K562 (cell line): ENCODE measurements at regions not wholly inside any gene's neighbourhood (a gene's known extent, or its start where the extent isn't known, plus 50 kb on each side); places are given as distances from the start of the nearest gene placed in this dataset.

Experiments used
- ATAC-seq: fragments of 200-7000 bp; cut with Tn5 transposase; 3 replicates; pipeline ENCODE4 v1.9.1; 2020; ENCODE audit warnings: moderate library complexity
- BruUV-seq: library from RNA; stranded (reverse); fragments of 400-500 nt; replicated peaks from 2 replicates; lab custom pipeline; 2021; lab: Mats Ljungman, UMichigan
- CTCF ChIA-PET: fragments of 300-600 bp; formaldehyde crosslinking; extraction: SDS; loops from one replicate; lab custom pipeline; 2021; ENCODE audit warnings: low intra/inter-chr PET ratio; lab: Yijun Ruan, JAX
- POLR2A ChIA-PET: fragments of 300-600, 350-650 bp; sonication (Branson Sonifier 250); formaldehyde crosslinking; extraction: SDS; loops from one replicate; lab custom pipeline; 2021; ENCODE audit warnings: antibody characterized with exemption, inconsistent platforms; lab: Yijun Ruan, JAX
- DNase-seq, 4 experiments: peaks; one replicate each; pipeline versions ENCODE4 v3.0.0 to v3.0.0-alpha.2; 2011 to 2018; ENCODE audit warnings: low spot score in 3 of 4, mixed read lengths in 3 of 4; ENCODE audit errors: extremely low read depth in 1 of 4
- FAIRE-seq: peaks from 2 replicates; lab custom pipeline; 2011; peaks lifted over from hg19 to GRCh38; lab: Jason Lieb, UNC
- H2AFZ ChIP-seq: 2 replicates; pipeline ENCODE4 v1.6.0; 2011; ENCODE audit warnings: low read depth, low read length, control low read depth, inconsistent platforms
- H3K27ac ChIP-seq: fragments of 200-600 bp; 3 replicates; pipeline ENCODE4 v1.8.0; 2011; ENCODE audit warnings: low read depth, mild to moderate bottlenecking, control low read depth, inconsistent platforms, low read length, moderate library complexity, mixed read lengths; ENCODE audit errors: extremely low read depth
- H3K27me3 ChIP-seq, 2 experiments: fragments of 300-600 bp in 1 of 2; 2 replicates in 1 of 2; 3 replicates in 1 of 2; pipeline versions ENCODE4 v1.6.0 to v1.8.0; 2011; ENCODE audit warnings: inconsistent platforms in 2 of 2, low read length in 2 of 2, mild to moderate bottlenecking in 1 of 2, mixed read lengths in 1 of 2, moderate library complexity in 1 of 2; ENCODE audit not compliant: control insufficient read depth in 2 of 2, insufficient read depth in 2 of 2
- H3K36me3 ChIP-seq: fragments of 300-600 bp; 3 replicates; pipeline ENCODE4 v1.8.0; 2011; ENCODE audit warnings: mild to moderate bottlenecking, low read length, inconsistent platforms; ENCODE audit not compliant: control insufficient read depth, insufficient read depth
- H3K4me1 ChIP-seq, 2 experiments: fragments of 200-600 bp in 1 of 2; replicated peaks in 1 of 2; 2 replicates in 1 of 2; 3 replicates in 1 of 2; pipeline versions ENCODE4 v1.5.1 to v1.8.0; 2011; ENCODE audit warnings: inconsistent platforms in 2 of 2, low read length in 2 of 2, mild to moderate bottlenecking in 1 of 2, mixed read lengths in 1 of 2, moderate library complexity in 1 of 2; ENCODE audit not compliant: control insufficient read depth in 2 of 2, insufficient read depth in 2 of 2
- H3K4me2 ChIP-seq: 2 replicates; pipeline ENCODE4 v1.6.1; 2011; ENCODE audit warnings: low read length, control low read depth, inconsistent platforms, mixed read lengths; ENCODE audit not compliant: insufficient read depth
- H3K4me3 ChIP-seq: fragments of 200-600 bp; sonication (generic), shearing (Covaris generic); 2 replicates; pipeline ENCODE4 v1.5.1; 2016; ENCODE audit warnings: control low read depth, inconsistent platforms
- H3K79me2 ChIP-seq: fragments of 200-600 bp; 3 replicates; pipeline ENCODE4 v1.8.0; 2011; ENCODE audit warnings: low read length, inconsistent platforms; ENCODE audit not compliant: control insufficient read depth, insufficient read depth
- H3K9ac ChIP-seq, 2 experiments: 2 replicates each; pipeline versions ENCODE4 v1.6.0 to v1.6.1; 2011; ENCODE audit warnings: low read depth in 2 of 2, low read length in 2 of 2, control low read depth in 1 of 2, inconsistent platforms in 1 of 2, mild to moderate bottlenecking in 1 of 2, mixed read lengths in 1 of 2; ENCODE audit not compliant: insufficient read depth in 1 of 2
- H3K9me1 ChIP-seq: one replicate; pipeline ENCODE4 v1.6.0; 2011; ENCODE audit warnings: inconsistent platforms, mild to moderate bottlenecking, low read length, moderate library complexity; ENCODE audit not compliant: control insufficient read depth, insufficient read depth
- H3K9me3 ChIP-seq: replicated peaks from 2 replicates; pipeline ENCODE4 v1.5.1; 2011; ENCODE audit warnings: low read depth, low read length, inconsistent platforms; ENCODE audit not compliant: control insufficient read depth, insufficient read depth
- H4K20me1 ChIP-seq: replicated peaks from 2 replicates; pipeline ENCODE4 v1.6.1; 2011; ENCODE audit warnings: low read length, inconsistent platforms, mixed read lengths; ENCODE audit not compliant: control insufficient read depth, insufficient read depth
- ETV5 ChIP-seq: sonication (generic); formaldehyde crosslinking; IDR thresholded peaks from 2 replicates; pipeline ENCODE4 v1.4.0; 2020; ENCODE audit warnings: low read depth, mild to moderate bottlenecking, missing genetic modification reagents
- KAT7 ChIP-seq: sonication (generic); formaldehyde crosslinking; IDR thresholded peaks from 2 replicates; pipeline ENCODE4 v1.8.0; 2022; ENCODE audit warnings: missing genetic modification reagents, mild to moderate bottlenecking, borderline replicate concordance
- MTA2 ChIP-seq: fragments of 450-650 bp; IDR thresholded peaks from 2 replicates; pipeline ENCODE4 v1.6.1; 2016; ENCODE audit warnings: low read depth
- TEAD4 ChIP-seq, 2 experiments: sonication (generic) in 1 of 2; formaldehyde crosslinking in 1 of 2; IDR thresholded peaks; 2 replicates each; pipeline versions ENCODE4 v1.6.1 to v1.8.0; 2012 to 2022; ENCODE audit warnings: borderline replicate concordance in 1 of 2, inconsistent platforms in 1 of 2, low read length in 1 of 2, mild to moderate bottlenecking in 1 of 2, missing genetic modification reagents in 1 of 2
- ZBTB11 ChIP-seq, 3 experiments: fragments of 200-800 bp in 1 of 3; fragments of 250-450 bp in 1 of 3; fragments of 450-650 bp in 1 of 3; sonication (Bioruptor Pico) in 1 of 3; sonication (Bioruptor generic) in 1 of 3; formaldehyde crosslinking in 1 of 3; IDR thresholded peaks; 2 replicates each; pipeline versions ENCODE4 v1.6.1 to v1.8.0; 2016 to 2022; ENCODE audit warnings: mild to moderate bottlenecking in 2 of 3, missing genetic modification characterization in 2 of 3, missing compliant biosample characterization in 1 of 3, moderate library complexity in 1 of 3
- ZC3H11A ChIP-seq: IDR thresholded peaks from 2 replicates; pipeline ENCODE4 v1.6.1; 2012; ENCODE audit warnings: low read depth, low read length, improper control_type of control experiment
- ZNF408 ChIP-seq: fragments of 250-450 bp; sonication (Bioruptor Pico); IDR thresholded peaks from 2 replicates; pipeline ENCODE4 v1.4.0; 2020; ENCODE audit warnings: low read depth, mild to moderate bottlenecking, moderate library complexity
- ZNF512 ChIP-seq: IDR thresholded peaks from 2 replicates; pipeline ENCODE4 v1.6.1; 2016; ENCODE audit warnings: missing genetic modification characterization, missing compliant biosample characterization
- WGBS: fragments of 100-300 bp; shearing (Covaris generic); methylation state at CpG from one replicate; pipeline ENCODE4 v1.1.6; 2016; ENCODE audit warnings: low coverage, mixed read lengths; ENCODE audit not compliant: insufficient coverage; ENCODE audit errors: missing lambda C conversion rate; 5-methylcytosine and 5-hydroxymethylcytosine counted together
- in situ Hi-C: fragments of 300-500 bp; cut with MboI; formaldehyde crosslinking; loops from 4 replicates; pipeline ENCODE4 v1.15.0; 2018; ENCODE audit warnings: inconsistent platforms, mixed read lengths
- intact Hi-C: fragments of 100-400 bp; cut with micrococcal nuclease; formaldehyde crosslinking; loops from 2 replicates; pipeline ENCODE4 v1.14.2; 2022

DNA sequence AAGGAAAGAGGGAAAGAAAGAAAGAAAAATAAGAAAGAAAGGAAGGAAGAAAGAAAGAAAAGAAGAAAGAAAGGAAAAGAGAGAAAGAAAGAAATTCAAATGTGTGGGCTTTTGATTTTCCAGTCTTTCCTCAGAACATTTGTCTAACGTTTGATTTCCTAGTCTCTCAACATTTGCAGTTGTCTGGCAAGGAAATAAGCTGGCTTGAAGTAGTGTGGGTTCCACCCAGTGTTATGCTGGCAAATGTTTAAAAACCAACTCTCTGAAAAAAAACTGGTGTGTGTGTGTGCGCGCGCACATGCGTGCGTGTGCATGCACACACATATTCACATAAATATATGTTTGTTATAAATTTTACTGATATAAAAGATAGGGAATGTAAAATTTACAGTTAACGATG lies 54.6 kb upstream of the C3orf49 start:
- H3K4me1 ChIP-seq: no peaks in the 10 kb centered on the region
- H3K9me1 ChIP-seq: no peaks in the 10 kb centered on the region
- no peaks in the 10 kb centered on the region for H4K20me1 ChIP-seq
- H3K9ac ChIP-seq: no peak overlapping the region
- no peaks in the 10 kb centered on the region for H3K27me3 ChIP-seq
- H3K4me3 ChIP-seq: no peak overlapping the region
- no peak overlapping the region for H2AFZ ChIP-seq
- ATAC-seq (no peak), FAIRE-seq (no peak), DNase-seq (no peak)
- in situ Hi-C loops: no loop called here
- POLR2A ChIA-PET: no interaction called here
- no peak overlapping the region for H3K27ac ChIP-seq
- WGBS: 36% methylated on average over 7 of the region's 7 CpGs
- CTCF ChIA-PET: no interaction called here
- TF ChIP-seq ZNF512 (tag) (0 out of 2 replicates have a peak, but pooled peaks have one; percentile 14), KAT7 (CRISPR knock-in tag) (no peak)
- no peak overlapping the region for H3K4me2 ChIP-seq
- no peaks in the 10 kb centered on the region for H3K9me3 ChIP-seq
- H3K79me2 ChIP-seq: no peaks in the 10 kb centered on the region
- no TSS peak for BruUV-seq
- no peaks in the 10 kb centered on the region for H3K36me3 ChIP-seq
- intact Hi-C loops: no loop called here

DNA sequence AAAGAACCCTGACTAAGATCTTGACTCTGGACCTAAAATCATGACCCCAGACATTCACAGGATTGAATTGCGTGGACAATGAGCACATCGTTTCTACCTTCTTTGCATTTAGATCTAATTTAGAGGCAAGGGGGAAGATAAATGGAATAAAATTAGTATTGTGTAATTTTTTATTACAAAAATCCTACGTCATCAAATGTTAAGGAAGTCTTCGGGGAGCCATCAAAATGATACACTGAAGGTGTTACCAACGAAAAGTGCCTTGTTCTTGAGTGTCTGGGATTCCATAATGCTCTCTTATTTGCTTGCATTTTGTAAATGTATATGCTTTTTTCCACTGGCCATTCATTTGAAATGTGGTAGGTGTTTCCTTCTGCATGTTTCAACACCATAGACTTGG lies 52.8 kb upstream of the C3orf49 start:
- in situ Hi-C loops (no loop called here), intact Hi-C loops (no loop called here)
- CTCF ChIA-PET: no interaction called here
- WGBS: 0% methylated on average over 5 of the region's 5 CpGs
- no peak for FAIRE-seq
- Histone ChIP-seq H4K20me1 (no peaks in the 10 kb centered on the region), H3K9me1 (no peaks in the 10 kb centered on the region), H3K4me3 (no peak overlapping the region), H3K36me3 (no peaks in the 10 kb centered on the region), H3K4me1 (no peaks in the 10 kb centered on the region), H2AFZ (no peak overlapping the region), H3K9ac (no peak overlapping the region), H3K27ac (no peak overlapping the region), H3K79me2 (no peaks in the 10 kb centered on the region), H3K4me2 (no peak overlapping the region), H3K9me3 (no peaks in the 10 kb centered on the region), H3K27me3 (no peaks in the 10 kb centered on the region)
- POLR2A ChIA-PET: no interaction called here
- BruUV-seq: no TSS peak
- ATAC-seq: no peak
- no peak for DNase-seq
- TF ChIP-seq ZC3H11A (no peak), ZBTB11 (CRISPR knock-in tag; IDR thresholded peaks at IDR 0.05) (0 out of 6 replicates have a peak, but pooled peaks of 1 of the 3 experiments have one; percentile 10), ETV5 (no peak), MTA2 (no peak), TEAD4 (IDR thresholded peaks at IDR 0.05; ENCODE audit: low read length) (no peak), TEAD4 (CRISPR knock-in tag; IDR thresholded peaks at IDR 0.05; ENCODE audit: borderline replicate concordance) (no peak), ZNF408 (CRISPR knock-in tag) (no peak)
